ENCODE measurements at regions not wholly inside any gene's neighbourhood (a gene's known extent, or its start where the extent isn't known, plus 50 kb on each side); places are given as distances from the start of the nearest gene placed in this dataset.

- H3K27me3 ChIP-seq (replicated peaks; ENCODE audit: control insufficient read depth, insufficient read depth, low read length): no peaks in the 10 kb centered on the region
- no peaks in the 10 kb centered on the region for H3K9me3 Mint-ChIP-seq (ENCODE audit: unreplicated experiment)
These were observed 166.5 kb upstream of the MYCN start for GRCh38 chr2:15773846-15774245.

DNA sequence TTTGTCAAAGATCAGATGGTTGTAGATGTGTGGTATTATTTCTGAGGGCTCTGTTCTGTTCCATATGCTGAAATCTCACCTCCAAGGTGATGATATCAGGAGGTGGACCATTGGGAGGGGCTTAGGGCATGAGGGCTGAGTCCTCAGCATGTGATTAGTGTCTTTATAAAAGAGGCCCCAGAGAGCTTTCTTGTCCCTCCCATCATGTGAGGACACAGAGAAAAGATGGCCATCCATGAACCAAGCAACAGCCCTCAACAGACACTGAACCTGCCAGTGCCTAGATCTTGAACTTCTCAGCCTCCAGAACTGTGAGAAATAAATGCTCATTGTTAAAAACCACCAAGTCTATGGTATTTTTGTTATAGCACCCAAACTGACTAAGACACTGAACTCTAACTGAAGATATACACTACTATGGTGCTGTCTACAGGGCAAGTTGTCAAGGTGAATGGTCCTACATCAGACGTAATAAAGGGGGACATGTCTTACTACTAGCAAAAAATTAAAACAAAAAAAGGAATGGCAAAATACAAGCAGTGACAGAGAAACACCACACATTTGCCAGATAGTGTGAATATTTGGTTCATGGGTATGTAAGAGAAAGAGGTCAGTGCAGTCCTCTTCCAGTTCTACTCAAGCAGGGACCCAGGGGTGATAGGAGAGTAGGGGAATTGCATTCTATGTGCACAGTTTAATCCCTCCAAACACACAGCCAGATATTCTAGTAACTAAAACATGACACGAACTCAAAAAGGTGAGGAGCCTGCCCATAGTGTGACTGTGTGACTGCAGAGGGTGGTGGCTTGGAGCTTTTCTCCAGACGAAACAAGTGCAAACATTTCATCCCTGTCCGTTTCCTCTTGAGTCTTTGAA, 164.4 kb upstream of the MYCN start:
- Histone ChIP-seq H3K27me3 (replicated peaks; ENCODE audit: control insufficient read depth, insufficient read depth, low read length) (no peaks in the 10 kb centered on the region), H3K4me1 (peaks cover 37% of the 10 kb centered on the region), H3K4me3 (ENCODE audit: low read depth, low read length) (no peak overlapping the region), H3K9me3 (no peaks in the 10 kb centered on the region), H3K36me3 (ENCODE audit: control insufficient read depth, insufficient read depth, low read length) (no peaks in the 10 kb centered on the region)
- Mint-ChIP-seq H3K27me3 (ENCODE audit: insufficient read depth, unreplicated experiment) (no peaks in the 10 kb centered on the region), H3K27ac (ENCODE audit: unreplicated experiment) (peak overlapping the region; percentile 25), H3K36me3 (ENCODE audit: insufficient read depth, unreplicated experiment) (no peaks in the 10 kb centered on the region), H3K4me3 (ENCODE audit: unreplicated experiment) (no peak overlapping the region), H3K9me3 (ENCODE audit: unreplicated experiment) (no peaks in the 10 kb centered on the region), H3K4me1 (ENCODE audit: low read depth, unreplicated experiment) (peaks cover 41% of the 10 kb centered on the region)
- CTCF ChIA-PET: interaction anchor here (0.7 to 1.1 kb wide), 3 partner anchors 106 to 164 kb away, joined by 3 read pairs; no protein-coding TSS in a partner anchor
- no TSS peak for BruUV-seq (replicated peaks)
- no peak for DNase-seq
- TF ChIP-seq, protein P1, sequence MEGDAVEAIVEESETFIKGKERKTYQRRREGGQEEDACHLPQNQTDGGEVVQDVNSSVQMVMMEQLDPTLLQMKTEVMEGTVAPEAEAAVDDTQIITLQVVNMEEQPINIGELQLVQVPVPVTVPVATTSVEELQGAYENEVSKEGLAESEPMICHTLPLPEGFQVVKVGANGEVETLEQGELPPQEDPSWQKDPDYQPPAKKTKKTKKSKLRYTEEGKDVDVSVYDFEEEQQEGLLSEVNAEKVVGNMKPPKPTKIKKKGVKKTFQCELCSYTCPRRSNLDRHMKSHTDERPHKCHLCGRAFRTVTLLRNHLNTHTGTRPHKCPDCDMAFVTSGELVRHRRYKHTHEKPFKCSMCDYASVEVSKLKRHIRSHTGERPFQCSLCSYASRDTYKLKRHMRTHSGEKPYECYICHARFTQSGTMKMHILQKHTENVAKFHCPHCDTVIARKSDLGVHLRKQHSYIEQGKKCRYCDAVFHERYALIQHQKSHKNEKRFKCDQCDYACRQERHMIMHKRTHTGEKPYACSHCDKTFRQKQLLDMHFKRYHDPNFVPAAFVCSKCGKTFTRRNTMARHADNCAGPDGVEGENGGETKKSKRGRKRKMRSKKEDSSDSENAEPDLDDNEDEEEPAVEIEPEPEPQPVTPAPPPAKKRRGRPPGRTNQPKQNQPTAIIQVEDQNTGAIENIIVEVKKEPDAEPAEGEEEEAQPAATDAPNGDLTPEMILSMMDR (IDR thresholded peaks at IDR 0.05; ENCODE audit: insufficient read depth in 1 of 2, low read depth in 1 of 2, low read length in 1 of 2, severe bottlenecking in 1 of 2, unreplicated experiment in 1 of 2): no peak
- intact Hi-C loops (cut with micrococcal nuclease; ENCODE audit: unreplicated experiment): loop anchor here (1.0 kb wide), 3 partner anchors 10 to 649 kb away; no protein-coding TSS in a partner anchor
- POLR2A ChIA-PET: no interaction called here

More at GRCh38 chr2:15773846-15774245, 166.5 kb upstream of the MYCN start:
- Mint-ChIP-seq H3K27me3 (ENCODE audit: insufficient read depth, unreplicated experiment) (no peaks in the 10 kb centered on the region), H3K36me3 (ENCODE audit: insufficient read depth, unreplicated experiment) (no peaks in the 10 kb centered on the region), H3K27ac (ENCODE audit: unreplicated experiment) (no peak overlapping the region), H3K4me1 (ENCODE audit: low read depth, unreplicated experiment) (peaks cover 42% of the 10 kb centered on the region), H3K4me3 (ENCODE audit: unreplicated experiment) (no peak overlapping the region)
- DNase-seq: no peak
- H3K4me1 ChIP-seq: peaks cover 30% of the 10 kb centered on the region
- ChIA-PET POLR2A (no interaction called here), CTCF (no interaction called here)
- H3K36me3 ChIP-seq (ENCODE audit: control insufficient read depth, insufficient read depth, low read length): no peaks in the 10 kb centered on the region
- no TSS peak for BruUV-seq (replicated peaks)
- intact Hi-C loops (cut with micrococcal nuclease; ENCODE audit: unreplicated experiment): no loop called here
- H3K9me3 ChIP-seq: no peaks in the 10 kb centered on the region
- H3K4me3 ChIP-seq (ENCODE audit: low read depth, low read length): no peak overlapping the region
- TF ChIP-seq, protein P1 (IDR thresholded peaks at IDR 0.05; ENCODE audit: insufficient read depth in 1 of 2, low read depth in 1 of 2, low read length in 1 of 2, severe bottlenecking in 1 of 2, unreplicated experiment in 1 of 2): no peak

DNA sequence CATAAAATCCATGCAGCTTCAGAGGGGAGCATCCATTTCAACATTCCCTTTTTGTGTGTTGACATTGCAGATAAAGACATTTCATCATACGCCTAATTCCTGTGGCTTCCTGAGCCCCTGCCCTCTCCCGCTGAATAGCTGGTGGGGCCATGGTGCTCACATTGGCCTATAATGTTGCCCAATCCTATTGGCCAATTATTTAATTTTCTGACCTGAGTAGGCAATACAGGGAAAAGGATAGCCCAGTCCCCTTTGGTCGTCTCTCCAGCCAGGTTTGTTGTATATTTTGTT, 163.8 kb upstream of the MYCN start:
- no TSS peak for BruUV-seq (replicated peaks)
- ChIA-PET POLR2A (no interaction called here), CTCF (interaction anchor here (0.7 to 1.1 kb wide), 3 partner anchors 107 to 163 kb away, joined by 3 read pairs; no protein-coding TSS in a partner anchor)
- Mint-ChIP-seq H3K4me1 (ENCODE audit: low read depth, unreplicated experiment) (peaks cover 45% of the 10 kb centered on the region), H3K9me3 (ENCODE audit: unreplicated experiment) (no peaks in the 10 kb centered on the region), H3K4me3 (ENCODE audit: unreplicated experiment) (no peak overlapping the region), H3K36me3 (ENCODE audit: insufficient read depth, unreplicated experiment) (no peaks in the 10 kb centered on the region), H3K27me3 (ENCODE audit: insufficient read depth, unreplicated experiment) (no peaks in the 10 kb centered on the region), H3K27ac (ENCODE audit: unreplicated experiment) (peak overlapping the region; percentile 25)
- H3K9me3 ChIP-seq: no peaks in the 10 kb centered on the region
- no peaks in the 10 kb centered on the region for H3K36me3 ChIP-seq (ENCODE audit: control insufficient read depth, insufficient read depth, low read length)
- DNase-seq: peak; percentile 77 to 79
- TF ChIP-seq, protein P1 (IDR thresholded peaks at IDR 0.05; ENCODE audit: insufficient read depth in 1 of 2, low read depth in 1 of 2, low read length in 1 of 2, severe bottlenecking in 1 of 2, unreplicated experiment in 1 of 2): no peak
- peaks cover 43% of the 10 kb centered on the region for H3K4me1 ChIP-seq
- intact Hi-C loops (cut with micrococcal nuclease; ENCODE audit: unreplicated experiment): loop anchor here (1.0 kb wide), 3 partner anchors 10 to 649 kb away; no protein-coding TSS in a partner anchor
- no peaks in the 10 kb centered on the region for H3K27me3 ChIP-seq (replicated peaks; ENCODE audit: control insufficient read depth, insufficient read depth, low read length)
- no peak overlapping the region for H3K4me3 ChIP-seq (ENCODE audit: low read depth, low read length)
